K562 (cell line): ENCODE measurements at regions not wholly inside any gene's neighbourhood (a gene's known extent, or its start where the extent isn't known, plus 50 kb on each side); places are given as distances from the start of the nearest gene placed in this dataset.

ENCODE experiments used
- ATAC-seq: fragments of 200-7000 bp; cut with Tn5 transposase; 3 replicates; pipeline ENCODE4 v1.9.1; 2020; ENCODE audit warnings: moderate library complexity
- BruUV-seq: library from RNA; stranded (reverse); fragments of 400-500 nt; replicated peaks from 2 replicates; lab custom pipeline; 2021; lab: Mats Ljungman, UMichigan
- CTCF ChIA-PET: fragments of 300-600 bp; formaldehyde crosslinking; extraction: SDS; loops from one replicate; lab custom pipeline; 2021; ENCODE audit warnings: low intra/inter-chr PET ratio; lab: Yijun Ruan, JAX
- POLR2A ChIA-PET: fragments of 300-600, 350-650 bp; sonication (Branson Sonifier 250); formaldehyde crosslinking; extraction: SDS; loops from one replicate; lab custom pipeline; 2021; ENCODE audit warnings: antibody characterized with exemption, inconsistent platforms; lab: Yijun Ruan, JAX
- DNase-seq, 4 experiments: peaks; one replicate each; pipeline versions ENCODE4 v3.0.0 to v3.0.0-alpha.2; 2011 to 2018; ENCODE audit warnings: low spot score in 3 of 4, mixed read lengths in 3 of 4; ENCODE audit errors: extremely low read depth in 1 of 4
- FAIRE-seq: peaks from 2 replicates; lab custom pipeline; 2011; peaks lifted over from hg19 to GRCh38; lab: Jason Lieb, UNC
- H2AFZ ChIP-seq: 2 replicates; pipeline ENCODE4 v1.6.0; 2011; ENCODE audit warnings: low read depth, low read length, control low read depth, inconsistent platforms
- H3K27ac ChIP-seq: fragments of 200-600 bp; 3 replicates; pipeline ENCODE4 v1.8.0; 2011; ENCODE audit warnings: low read depth, mild to moderate bottlenecking, control low read depth, inconsistent platforms, low read length, moderate library complexity, mixed read lengths; ENCODE audit errors: extremely low read depth
- H3K27me3 ChIP-seq, 2 experiments: fragments of 300-600 bp in 1 of 2; 2 replicates in 1 of 2; 3 replicates in 1 of 2; pipeline versions ENCODE4 v1.6.0 to v1.8.0; 2011; ENCODE audit warnings: inconsistent platforms in 2 of 2, low read length in 2 of 2, mild to moderate bottlenecking in 1 of 2, mixed read lengths in 1 of 2, moderate library complexity in 1 of 2; ENCODE audit not compliant: control insufficient read depth in 2 of 2, insufficient read depth in 2 of 2
- H3K36me3 ChIP-seq: fragments of 300-600 bp; 3 replicates; pipeline ENCODE4 v1.8.0; 2011; ENCODE audit warnings: mild to moderate bottlenecking, low read length, inconsistent platforms; ENCODE audit not compliant: control insufficient read depth, insufficient read depth
- H3K4me1 ChIP-seq, 2 experiments: fragments of 200-600 bp in 1 of 2; replicated peaks in 1 of 2; 2 replicates in 1 of 2; 3 replicates in 1 of 2; pipeline versions ENCODE4 v1.5.1 to v1.8.0; 2011; ENCODE audit warnings: inconsistent platforms in 2 of 2, low read length in 2 of 2, mild to moderate bottlenecking in 1 of 2, mixed read lengths in 1 of 2, moderate library complexity in 1 of 2; ENCODE audit not compliant: control insufficient read depth in 2 of 2, insufficient read depth in 2 of 2
- H3K4me2 ChIP-seq: 2 replicates; pipeline ENCODE4 v1.6.1; 2011; ENCODE audit warnings: low read length, control low read depth, inconsistent platforms, mixed read lengths; ENCODE audit not compliant: insufficient read depth
- H3K4me3 ChIP-seq: fragments of 200-600 bp; sonication (generic), shearing (Covaris generic); 2 replicates; pipeline ENCODE4 v1.5.1; 2016; ENCODE audit warnings: control low read depth, inconsistent platforms
- H3K79me2 ChIP-seq: fragments of 200-600 bp; 3 replicates; pipeline ENCODE4 v1.8.0; 2011; ENCODE audit warnings: low read length, inconsistent platforms; ENCODE audit not compliant: control insufficient read depth, insufficient read depth
- H3K9ac ChIP-seq, 2 experiments: 2 replicates each; pipeline versions ENCODE4 v1.6.0 to v1.6.1; 2011; ENCODE audit warnings: low read depth in 2 of 2, low read length in 2 of 2, control low read depth in 1 of 2, inconsistent platforms in 1 of 2, mild to moderate bottlenecking in 1 of 2, mixed read lengths in 1 of 2; ENCODE audit not compliant: insufficient read depth in 1 of 2
- H3K9me1 ChIP-seq: one replicate; pipeline ENCODE4 v1.6.0; 2011; ENCODE audit warnings: inconsistent platforms, mild to moderate bottlenecking, low read length, moderate library complexity; ENCODE audit not compliant: control insufficient read depth, insufficient read depth
- H3K9me3 ChIP-seq: replicated peaks from 2 replicates; pipeline ENCODE4 v1.5.1; 2011; ENCODE audit warnings: low read depth, low read length, inconsistent platforms; ENCODE audit not compliant: control insufficient read depth, insufficient read depth
- H4K20me1 ChIP-seq: replicated peaks from 2 replicates; pipeline ENCODE4 v1.6.1; 2011; ENCODE audit warnings: low read length, inconsistent platforms, mixed read lengths; ENCODE audit not compliant: control insufficient read depth, insufficient read depth
- CBX3 ChIP-seq, 2 experiments: IDR thresholded peaks; 1 replicate in 1 of 2; 2 replicates in 1 of 2; pipeline ENCODE4 v1.6.1; 2012; ENCODE audit warnings: inconsistent platforms in 2 of 2, low read length in 2 of 2, borderline replicate concordance in 1 of 2, control low read depth in 1 of 2
- COPS2 ChIP-seq: fragments of 450-650 bp; conservative IDR thresholded peaks from 2 replicates; pipeline ENCODE4 v1.6.1; 2016; ENCODE audit warnings: mild to moderate bottlenecking, moderate library complexity
- GTF2E2 ChIP-seq: fragments of 200-800 bp; sonication (Bioruptor generic); IDR thresholded peaks from 2 replicates; pipeline ENCODE4 v1.6.1; 2016; ENCODE audit warnings: missing genetic modification characterization, missing compliant biosample characterization
- HCFC1 ChIP-seq: IDR thresholded peaks from 2 replicates; pipeline ENCODE4 v1.6.1; 2012; ENCODE audit warnings: low read depth, low read length, improper control_type of control experiment
- HNRNPUL1 ChIP-seq: fragments of 200-400 bp; formaldehyde crosslinking; IDR thresholded peaks from 2 replicates; pipeline ENCODE4 v1.6.1; 2017; ENCODE audit warnings: low read length
- NFXL1 ChIP-seq: fragments of 450-650 bp; formaldehyde crosslinking; IDR thresholded peaks from 2 replicates; pipeline ENCODE4 v1.4.0; 2021; ENCODE audit warnings: mild to moderate bottlenecking
- SMC3 ChIP-seq: conservative IDR thresholded peaks from 2 replicates; pipeline ENCODE4 v1.6.1; 2011; ENCODE audit warnings: low read depth, low read length, improper control_type of control experiment; ENCODE audit not compliant: insufficient read depth
- TCF3 ChIP-seq: sonication (generic); formaldehyde crosslinking; IDR thresholded peaks from 2 replicates; pipeline ENCODE4 v1.4.0; 2020; ENCODE audit warnings: mild to moderate bottlenecking, missing genetic modification reagents
- YBX1 ChIP-seq: fragments of 450-650 bp; IDR thresholded peaks from 2 replicates; pipeline ENCODE4 v1.7.1; 2016; ENCODE audit warnings: mild to moderate bottlenecking
- ZNF644 ChIP-seq: fragments of 200-800 bp; sonication (Bioruptor generic); IDR thresholded peaks from 2 replicates; pipeline ENCODE4 v1.6.1; 2016; ENCODE audit warnings: low read depth, missing genetic modification characterization, missing compliant biosample characterization
- ZNF785 ChIP-seq: fragments of 250-450 bp; sonication (Bioruptor Pico); IDR thresholded peaks from 2 replicates; pipeline ENCODE4 v1.4.0; 2020; ENCODE audit warnings: mild to moderate bottlenecking
- WGBS: fragments of 100-300 bp; shearing (Covaris generic); methylation state at CpG from one replicate; pipeline ENCODE4 v1.1.6; 2016; ENCODE audit warnings: low coverage, mixed read lengths; ENCODE audit not compliant: insufficient coverage; ENCODE audit errors: missing lambda C conversion rate; 5-methylcytosine and 5-hydroxymethylcytosine counted together
- in situ Hi-C: fragments of 300-500 bp; cut with MboI; formaldehyde crosslinking; loops from 4 replicates; pipeline ENCODE4 v1.15.0; 2018; ENCODE audit warnings: inconsistent platforms, mixed read lengths
- intact Hi-C: fragments of 100-400 bp; cut with micrococcal nuclease; formaldehyde crosslinking; loops from 2 replicates; pipeline ENCODE4 v1.14.2; 2022
- TF ChIP-seq, protein P1 (sequence below): IDR thresholded peaks from 2 replicates; pipeline ENCODE4 v1.6.1; 2011; ENCODE audit not compliant: insufficient read length; ENCODE audit errors: extremely low read depth

DNA sequence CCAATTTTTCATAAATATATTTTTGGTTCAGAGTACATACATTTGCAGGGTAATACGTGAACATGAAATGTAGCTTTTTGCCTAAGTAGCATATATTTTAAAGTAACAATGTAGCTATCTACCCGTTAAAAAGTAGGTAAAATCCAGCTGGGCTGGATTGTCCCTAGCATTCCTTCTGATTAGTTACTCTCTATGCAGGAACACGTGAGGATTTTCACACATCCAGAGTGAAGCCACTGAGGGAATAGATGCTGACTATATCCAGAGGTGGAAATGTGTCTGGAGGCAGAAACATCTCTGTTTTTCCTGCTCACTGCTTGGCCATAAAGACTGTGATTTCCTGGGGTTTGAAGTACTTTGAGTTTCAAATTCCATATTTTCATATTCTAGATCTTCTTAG, 338.9 kb upstream of the KIAA1217 start:
- Histone ChIP-seq H3K9me1 (no peaks in the 10 kb centered on the region), H3K4me2 (no peak overlapping the region), H3K27ac (no peak overlapping the region), H3K9ac (no peak overlapping the region), H3K27me3 (no peaks in the 10 kb centered on the region), H2AFZ (no peak overlapping the region), H4K20me1 (no peaks in the 10 kb centered on the region), H3K4me3 (no peak overlapping the region), H3K4me1 (no peaks in the 10 kb centered on the region), H3K9me3 (no peaks in the 10 kb centered on the region), H3K79me2 (no peaks in the 10 kb centered on the region), H3K36me3 (no peaks in the 10 kb centered on the region)
- no peak for DNase-seq
- POLR2A ChIA-PET: no interaction called here
- no peak for TF ChIP-seq CBX3 (IDR thresholded peaks at IDR 0.05; ENCODE audit: borderline replicate concordance in 1 of 2, low read length in 2 of 2)
- TF ChIP-seq GTF2E2 (tag): no peak
- no peak for TF ChIP-seq TCF3 (CRISPR knock-in tag)
- BruUV-seq: no TSS peak
- intact Hi-C loops (no loop called here), in situ Hi-C loops (no loop called here)
- FAIRE-seq: no peak
- 0% methylated on average over 3 of the region's 3 CpGs for WGBS
- ATAC-seq: no peak
- CTCF ChIA-PET: no interaction called here

DNA sequence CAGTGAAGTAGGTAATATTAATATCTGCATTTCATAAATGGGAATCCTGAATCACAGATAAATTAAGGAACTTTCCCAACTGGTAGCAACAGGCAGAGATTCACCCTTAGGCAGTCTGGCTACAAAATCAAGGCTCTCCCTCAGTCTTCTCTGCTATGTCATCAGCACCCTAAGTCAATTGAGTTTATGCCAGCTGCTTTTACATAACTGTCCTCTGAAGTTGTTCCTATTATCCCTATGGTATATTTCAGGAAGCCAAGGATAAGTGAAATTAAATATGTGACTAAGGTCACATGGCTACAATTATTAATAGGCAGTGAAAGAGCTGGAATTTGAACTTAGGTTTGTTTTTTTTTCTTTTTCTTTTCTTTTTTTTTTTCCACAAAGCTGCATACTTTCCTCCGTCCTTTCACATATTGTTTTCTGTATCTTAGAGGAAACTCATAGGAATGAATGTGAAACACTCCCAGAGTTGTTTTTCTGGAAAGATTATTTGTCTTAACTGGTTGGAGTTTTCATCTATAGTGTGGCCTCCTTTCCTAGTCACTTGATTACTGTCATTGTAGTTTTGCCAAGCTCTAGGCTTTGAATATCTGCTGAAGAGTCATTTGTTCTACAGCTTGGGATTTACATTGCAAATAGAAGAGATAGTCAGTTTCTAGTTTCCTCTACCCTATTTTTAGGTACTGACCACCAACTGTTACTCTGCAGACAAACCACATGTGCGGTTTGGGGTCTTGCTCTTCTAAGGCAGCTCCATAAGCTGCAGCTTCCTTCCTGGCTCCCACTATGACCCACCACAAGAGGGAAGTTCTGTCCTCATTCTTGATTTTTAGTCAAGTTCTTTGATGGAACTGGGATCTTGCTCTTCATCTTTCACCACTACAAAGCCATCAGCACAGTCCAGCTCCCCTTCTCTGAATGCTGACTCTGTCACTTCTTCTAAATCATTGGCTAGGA, 338.0 kb upstream of the KIAA1217 start:
- no peak overlapping the region for H3K9ac ChIP-seq
- no peak for FAIRE-seq
- WGBS: 0% methylated on average over 2 of the region's 2 CpGs
- H3K79me2 ChIP-seq: no peaks in the 10 kb centered on the region
- no peaks in the 10 kb centered on the region for H3K36me3 ChIP-seq
- no peak overlapping the region for H3K4me3 ChIP-seq
- H4K20me1 ChIP-seq: no peaks in the 10 kb centered on the region
- no peak overlapping the region for H2AFZ ChIP-seq
- H3K4me1 ChIP-seq: no peaks in the 10 kb centered on the region
- H3K9me3 ChIP-seq: no peaks in the 10 kb centered on the region
- no peaks in the 10 kb centered on the region for H3K27me3 ChIP-seq
- H3K27ac ChIP-seq: no peak overlapping the region
- no peaks in the 10 kb centered on the region for H3K9me1 ChIP-seq
- ChIA-PET CTCF (no interaction called here), POLR2A (no interaction called here)
- no peak for ATAC-seq
- DNase-seq: no peak
- no TSS peak for BruUV-seq
- intact Hi-C loops (no loop called here), in situ Hi-C loops (no loop called here)
- H3K4me2 ChIP-seq: no peak overlapping the region
- TF ChIP-seq SMC3: no peak
- TF ChIP-seq COPS2: no peak
- no peak for TF ChIP-seq HNRNPUL1
- TF ChIP-seq ZNF785 (CRISPR knock-in tag): no peak
- TF ChIP-seq, protein P1, sequence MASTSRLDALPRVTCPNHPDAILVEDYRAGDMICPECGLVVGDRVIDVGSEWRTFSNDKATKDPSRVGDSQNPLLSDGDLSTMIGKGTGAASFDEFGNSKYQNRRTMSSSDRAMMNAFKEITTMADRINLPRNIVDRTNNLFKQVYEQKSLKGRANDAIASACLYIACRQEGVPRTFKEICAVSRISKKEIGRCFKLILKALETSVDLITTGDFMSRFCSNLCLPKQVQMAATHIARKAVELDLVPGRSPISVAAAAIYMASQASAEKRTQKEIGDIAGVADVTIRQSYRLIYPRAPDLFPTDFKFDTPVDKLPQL: no peak
- TF ChIP-seq ZNF644 (tag): no peak
- TF ChIP-seq NFXL1 (CRISPR knock-in tag): no peak
- TF ChIP-seq YBX1: no peak
- TF ChIP-seq HCFC1: no peak
